ENCODE measurements at regions not wholly inside any gene's neighbourhood (a gene's known extent, or its start where the extent isn't known, plus 50 kb on each side); places are given as distances from the start of the nearest gene placed in this dataset.
"Not testable (repeated sequence)": the region's sequence is repeated elsewhere in the genome, so short reads cannot be mapped to it uniquely, and the experiment has no call there.

DNA sequence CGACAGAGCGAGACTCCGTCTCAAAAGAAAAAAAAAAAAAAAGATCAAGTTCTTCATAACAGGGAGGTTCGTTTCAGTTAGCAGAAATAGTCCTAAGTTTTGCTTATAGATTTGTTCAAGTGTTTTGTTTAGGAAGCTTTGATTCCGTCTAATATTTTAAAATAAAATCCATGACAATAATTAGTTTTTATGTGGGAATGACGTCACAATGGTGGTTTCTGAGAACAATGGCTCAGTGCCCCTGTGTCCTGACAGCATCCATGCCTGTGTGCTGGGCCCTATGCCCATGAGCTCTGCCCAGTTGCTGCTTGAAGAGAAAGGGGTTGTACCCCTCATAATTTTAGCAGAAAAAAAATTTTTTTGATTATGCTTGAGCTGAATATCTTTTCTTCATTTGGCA is 134.0 kb downstream of the SST start:
- DNase-seq (ENCODE audit: low spot score) = no peak

DNA sequence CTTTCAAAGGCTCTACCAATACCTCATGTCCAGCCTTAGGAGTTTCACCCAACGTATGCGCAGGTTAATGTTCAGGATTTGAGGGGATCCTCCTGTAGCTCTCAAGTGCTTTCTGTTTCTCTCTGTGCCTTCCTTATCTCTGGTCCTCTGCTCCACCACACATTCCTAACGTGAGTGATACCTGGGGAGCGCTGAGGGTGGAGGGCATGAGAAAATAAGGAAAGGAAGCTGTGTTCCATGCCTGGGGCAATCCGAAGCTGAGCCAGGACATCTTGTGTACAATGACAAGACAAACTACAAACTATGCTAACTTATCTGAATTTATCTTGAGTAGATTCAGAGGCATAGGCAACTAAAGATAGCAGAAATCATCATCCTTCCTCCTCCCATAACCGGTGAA is 136.4 kb downstream of the SST start:
- no peak for DNase-seq (ENCODE audit: low spot score)

DNA sequence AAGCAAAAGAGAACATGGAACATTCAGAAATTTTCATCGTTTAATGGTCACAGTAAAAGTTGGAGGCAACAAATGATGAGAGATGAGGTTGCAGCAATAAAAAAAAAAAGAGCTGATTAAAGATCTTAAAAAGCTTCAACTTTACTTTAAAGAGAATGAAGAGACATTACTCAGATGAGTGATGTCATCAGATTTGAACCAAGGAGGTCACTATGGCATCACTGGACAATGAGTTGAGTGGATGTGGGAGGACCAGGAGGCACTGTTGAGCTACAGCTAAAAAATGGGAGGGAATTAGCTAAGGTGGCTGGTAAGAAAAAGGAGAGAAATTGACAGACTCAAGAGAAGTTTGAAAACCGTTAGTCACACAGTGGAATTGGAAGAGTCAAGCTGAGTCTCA is 138.4 kb downstream of the SST start:
- DNase-seq (ENCODE audit: low spot score) = no peak

DNA sequence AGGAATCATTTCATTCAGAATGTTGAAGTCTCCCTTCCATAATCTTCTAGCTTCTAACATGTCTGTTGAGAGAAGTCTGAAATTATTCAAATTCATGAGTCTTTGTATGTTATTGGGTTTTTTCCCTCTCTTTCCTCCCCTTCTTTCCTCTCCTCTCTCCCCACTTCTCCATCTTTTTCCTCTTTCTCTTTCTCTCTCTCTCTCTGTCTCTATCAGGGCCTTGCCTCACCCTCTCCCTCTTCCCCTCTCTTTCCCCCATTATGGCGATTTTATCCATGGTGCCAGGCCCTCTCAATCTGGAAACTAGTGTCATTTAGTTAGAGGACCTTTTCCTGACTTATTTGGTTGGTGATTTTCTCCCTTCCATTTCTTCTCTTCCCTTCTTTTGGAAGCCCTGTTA is 147.3 kb downstream of the SST start:
- DNase-seq (ENCODE audit: low spot score) = no peak

DNA sequence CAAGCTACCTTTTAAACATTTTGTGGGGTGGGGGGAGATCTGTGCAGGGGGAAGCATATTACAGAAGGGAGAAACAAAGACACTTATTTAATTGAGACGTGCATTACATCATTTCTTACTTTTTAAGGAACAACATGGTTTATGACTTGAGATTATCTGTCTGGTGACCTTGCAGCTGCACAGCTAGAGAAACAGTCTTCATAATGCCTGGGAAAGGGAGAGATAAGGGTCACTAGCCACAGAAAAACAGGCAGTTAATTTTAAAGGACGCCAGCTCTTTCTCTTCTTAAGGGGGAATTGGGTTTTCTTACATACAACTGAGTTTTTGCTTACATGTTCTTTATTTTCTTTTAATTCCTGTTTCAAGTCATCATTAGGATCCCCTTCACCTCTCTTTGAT is 147.9 kb downstream of the SST start:
- DNase-seq (ENCODE audit: low spot score) = no peak

DNA sequence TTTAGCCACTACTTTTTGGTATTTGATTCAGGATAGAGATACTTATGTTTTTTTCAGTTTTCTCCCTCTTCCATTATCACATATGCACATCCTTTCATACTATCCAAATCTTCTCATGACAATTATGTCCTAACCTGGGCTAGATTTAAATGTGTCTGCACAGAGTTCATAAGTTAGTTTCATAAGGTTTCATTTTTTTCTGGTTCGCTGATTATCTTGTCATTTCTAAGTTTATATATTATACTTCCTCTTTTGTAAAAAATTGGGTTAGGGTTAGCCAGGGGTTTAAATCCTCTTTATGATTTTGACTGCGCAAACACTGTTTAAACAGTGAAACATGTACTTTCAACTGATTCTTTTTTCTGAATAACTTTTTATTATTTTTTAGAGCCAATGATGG is 148.6 kb downstream of the SST start:
- DNase-seq (ENCODE audit: low spot score) = no peak

DNA sequence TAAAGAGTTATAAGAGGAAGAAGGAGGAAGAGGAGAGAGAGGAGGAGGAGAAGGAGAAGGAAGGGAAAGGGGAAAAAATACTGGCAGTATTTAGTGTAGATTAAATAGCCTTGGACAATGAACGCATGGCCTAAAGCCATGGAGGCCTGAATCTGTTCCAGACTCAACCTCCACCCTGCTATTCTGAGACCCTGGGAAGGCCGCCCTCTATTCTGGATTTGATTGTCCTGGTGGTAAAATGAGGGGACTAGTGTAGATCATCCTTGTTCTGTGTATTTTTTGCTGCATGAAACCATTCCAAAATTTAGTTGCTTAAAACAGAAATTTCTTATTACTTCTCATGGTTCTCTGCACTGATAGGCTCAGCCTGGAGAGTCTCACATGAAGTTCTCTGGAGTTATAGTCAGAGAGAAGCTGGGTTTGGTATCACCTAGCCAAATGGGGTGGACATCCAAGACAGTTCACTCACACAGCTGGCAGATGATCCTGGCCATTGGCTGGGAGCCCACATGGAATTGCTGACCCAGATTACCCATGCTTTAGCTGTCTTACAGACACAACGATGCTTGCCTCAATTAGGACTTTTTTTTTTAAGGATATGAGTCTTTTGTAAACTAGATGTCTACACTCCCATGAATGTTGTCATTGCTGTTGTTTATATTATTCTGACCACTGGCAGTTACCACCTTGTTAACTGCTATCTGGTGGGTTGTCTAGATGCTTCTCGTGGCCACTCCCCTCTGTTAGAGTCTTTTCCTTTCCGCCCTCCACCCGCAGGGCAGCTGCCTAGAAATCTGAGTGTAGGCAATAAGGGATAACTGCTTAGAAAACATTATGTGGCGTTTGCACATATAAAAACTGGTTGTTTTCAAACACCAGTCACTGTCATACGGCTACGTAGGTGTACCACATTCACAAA is 149.9 kb downstream of the SST start:
- no peak for DNase-seq (ENCODE audit: low spot score)

DNA sequence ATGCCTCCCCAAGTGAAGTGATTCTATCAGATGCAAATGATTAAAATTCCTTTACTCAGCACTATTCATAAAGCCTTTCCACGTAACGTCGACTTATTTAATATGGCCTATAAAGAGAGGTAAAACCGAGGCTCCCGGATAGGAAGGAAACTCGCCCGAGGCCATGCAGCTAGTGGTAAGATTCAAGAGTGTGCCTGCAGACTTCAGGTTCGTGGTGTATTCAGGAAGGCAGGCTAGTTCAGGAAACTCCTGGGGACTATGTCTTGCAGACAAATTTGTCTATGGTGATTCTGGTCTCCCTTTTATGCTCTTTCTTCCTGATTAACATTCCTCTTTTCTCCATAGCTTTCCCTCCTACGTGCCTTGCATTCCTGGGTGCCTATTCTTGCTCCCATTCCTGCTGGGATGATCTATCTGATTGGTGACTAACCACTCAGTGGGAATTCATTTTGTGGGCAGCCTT is 150.7 kb downstream of the SST start:
- DNase-seq (ENCODE audit: low spot score) = no peak

DNA sequence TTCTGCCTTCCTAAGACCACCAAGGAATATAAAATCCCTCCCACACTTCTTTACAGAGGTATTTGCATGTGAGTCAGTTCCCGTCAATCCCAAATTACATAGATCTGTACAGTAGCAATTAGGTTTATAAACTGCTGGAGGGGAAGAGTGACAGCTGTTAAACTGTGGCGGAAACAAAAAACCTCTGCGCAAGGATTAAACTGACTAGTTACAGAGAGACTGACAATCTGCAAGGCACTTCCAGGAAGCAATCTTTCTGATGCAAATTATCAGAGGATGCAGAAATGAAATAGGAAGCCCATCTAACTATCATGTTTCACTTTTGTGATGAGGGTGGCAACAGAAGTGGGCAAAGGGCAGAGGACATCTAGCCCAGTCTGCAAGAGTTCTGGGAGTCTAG is 150.4 kb downstream of the RTP4 start:
- no peak for DNase-seq (ENCODE audit: low spot score)

DNA sequence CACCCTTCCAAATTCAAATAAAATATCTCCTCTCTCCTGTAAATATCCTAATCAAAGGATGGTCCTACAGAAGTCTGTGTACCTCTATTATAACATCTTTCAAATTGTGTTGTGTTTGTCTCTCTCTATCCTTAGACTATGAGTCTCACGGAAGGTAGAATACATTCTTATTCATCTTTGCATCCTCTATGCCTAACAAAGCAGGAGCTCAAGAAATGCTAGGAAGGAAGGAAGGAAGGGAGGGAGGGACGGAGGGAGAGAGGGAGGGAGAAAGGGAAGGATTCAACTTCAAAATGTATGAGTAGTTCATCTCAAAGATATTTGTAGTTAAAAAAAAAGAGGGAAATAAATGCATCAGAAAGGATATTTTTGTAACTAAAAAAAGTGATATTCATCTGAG is 150.0 kb downstream of the RTP4 start:
- DNase-seq (ENCODE audit: low spot score) = no peak

DNA sequence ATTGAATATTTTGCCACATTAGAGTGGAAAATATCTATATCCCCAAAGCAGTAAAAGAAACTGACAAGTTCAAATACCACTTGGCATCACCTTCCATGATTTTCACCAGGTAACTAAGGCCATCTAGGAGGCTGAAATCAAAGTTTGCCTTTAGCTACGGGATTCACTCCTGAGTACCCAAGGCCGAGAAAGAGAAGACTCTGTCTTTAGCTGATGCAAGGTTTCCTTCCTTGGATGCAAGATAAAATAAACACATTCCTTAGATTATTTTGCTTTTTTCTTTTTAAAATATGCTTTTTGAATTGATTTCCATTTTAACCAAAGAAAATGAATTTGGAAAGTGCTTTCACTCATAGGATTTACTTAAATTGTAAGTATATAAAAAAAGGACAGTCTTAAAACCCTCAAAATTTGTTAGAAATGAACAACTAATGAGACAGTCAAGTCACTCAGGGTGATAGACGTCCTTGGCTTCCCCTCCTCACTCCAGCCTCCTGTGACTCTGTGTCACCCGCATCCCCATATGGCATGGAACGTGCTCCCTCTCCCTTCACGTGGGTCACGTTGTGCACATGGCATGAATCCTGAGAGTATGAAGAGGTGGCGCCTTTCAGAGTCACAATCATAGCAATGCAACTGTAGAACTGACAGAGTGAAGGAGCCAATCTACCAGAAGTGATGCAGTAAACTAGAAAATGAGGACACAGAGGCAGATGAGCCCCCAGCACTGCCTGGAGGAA is 148.4 kb downstream of the RTP4 start:
- DNase-seq (ENCODE audit: low spot score) = no peak

DNA sequence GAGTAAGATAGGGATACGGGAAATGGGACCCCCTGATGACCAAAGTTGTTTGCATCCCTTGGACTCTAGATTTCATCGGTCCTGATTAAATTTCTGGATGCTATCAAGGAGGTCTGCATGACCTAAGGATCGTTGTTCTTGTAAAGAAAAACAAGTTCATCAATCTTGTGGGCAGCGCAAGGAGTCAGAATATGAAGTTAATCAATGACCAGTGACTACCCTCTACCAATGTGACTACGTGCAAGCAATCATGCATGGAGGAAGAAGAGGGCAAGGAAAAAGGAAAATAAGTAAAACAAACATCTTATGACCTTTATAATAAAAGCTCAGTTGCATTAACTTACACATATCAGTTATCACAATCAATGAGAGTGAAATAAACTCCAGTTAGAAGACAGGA is 139.7 kb downstream of the RTP4 start:
- no peak for DNase-seq (ENCODE audit: low spot score)

DNA sequence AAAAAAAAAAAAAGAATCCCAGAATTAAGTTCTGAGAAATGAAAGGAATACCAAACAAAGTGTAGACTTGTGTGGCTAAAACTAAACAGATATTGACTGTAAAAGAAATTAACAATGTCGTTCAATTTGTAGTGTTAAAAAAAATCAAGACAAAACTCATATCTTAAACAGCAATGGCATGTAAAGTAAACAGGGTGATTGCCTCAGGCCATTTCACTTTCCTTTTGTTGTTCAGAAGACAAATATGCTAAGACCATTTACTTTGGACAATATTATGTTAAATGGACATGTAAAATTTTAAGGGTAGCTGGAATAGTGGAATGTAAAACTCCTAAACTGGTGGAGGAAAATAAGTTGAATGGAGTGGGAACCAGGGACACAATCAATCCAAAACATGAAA is 139.1 kb downstream of the RTP4 start:
- no peak for DNase-seq (ENCODE audit: low spot score)

DNA sequence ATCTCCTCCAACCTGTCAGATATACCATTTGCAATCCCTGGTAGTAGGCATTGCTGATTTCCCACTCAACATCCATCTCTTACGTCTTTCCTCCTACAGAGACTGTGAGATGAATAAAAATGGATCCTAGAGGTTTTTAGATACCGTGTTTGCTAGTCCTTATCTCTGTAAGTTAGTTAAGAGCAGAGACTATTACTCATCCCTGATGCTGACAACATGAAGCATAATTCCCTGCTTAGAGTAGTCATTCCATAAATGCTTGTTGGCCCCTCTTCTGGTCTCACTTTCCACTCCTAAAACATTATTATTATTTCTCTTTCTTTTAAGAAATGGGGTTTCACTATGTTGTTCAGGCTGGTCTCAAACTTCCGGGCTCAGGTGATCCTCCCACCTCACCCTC is 136.2 kb downstream of the RTP4 start:
- DNase-seq (ENCODE audit: low spot score) = no peak

DNA sequence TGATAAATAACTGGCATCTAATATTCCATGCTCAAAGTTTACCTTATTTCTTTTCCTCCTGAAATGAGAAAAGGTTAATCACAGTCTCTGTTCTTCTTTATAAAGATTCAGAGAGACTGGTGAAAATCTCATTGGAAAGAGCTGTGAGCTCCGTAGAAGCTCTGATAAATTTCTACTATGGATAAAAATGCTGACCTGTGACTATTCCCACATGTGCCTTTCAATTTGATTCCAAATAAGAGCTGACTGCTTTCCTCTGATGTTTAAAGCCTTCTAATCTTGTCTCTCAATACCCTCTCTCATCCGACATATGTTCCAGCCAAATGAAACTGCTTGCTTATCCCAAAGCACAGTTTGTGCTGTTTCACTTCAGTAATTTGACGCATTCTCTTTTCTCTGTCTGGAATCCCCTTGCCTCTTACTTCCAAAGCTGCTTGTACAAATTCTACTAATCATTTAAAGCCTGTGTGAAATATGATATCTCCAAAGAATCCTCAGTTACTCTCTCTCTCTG is 130.1 kb downstream of the RTP4 start:
- DNase-seq (ENCODE audit: low spot score) = no peak

DNA sequence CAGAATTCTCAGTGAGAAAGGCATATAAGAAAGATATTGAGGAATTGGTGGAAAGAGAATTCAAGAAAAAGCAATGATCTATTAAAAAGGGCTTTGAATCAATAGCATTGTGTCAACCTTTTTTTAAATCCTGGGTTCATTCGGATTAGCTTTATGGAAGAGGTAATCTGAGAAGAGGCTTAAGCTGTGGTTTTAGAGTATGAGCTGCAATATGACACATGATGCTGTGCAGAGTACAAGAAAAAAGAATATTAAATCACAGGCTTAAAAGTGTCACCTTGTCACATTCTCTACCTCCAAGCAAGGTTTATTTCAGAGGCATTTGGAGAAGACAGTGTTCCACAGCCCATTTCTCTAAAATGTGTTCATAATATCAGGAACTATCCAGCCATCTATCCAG is 128.9 kb downstream of the RTP4 start:
- no peak for DNase-seq (ENCODE audit: low spot score)

DNA sequence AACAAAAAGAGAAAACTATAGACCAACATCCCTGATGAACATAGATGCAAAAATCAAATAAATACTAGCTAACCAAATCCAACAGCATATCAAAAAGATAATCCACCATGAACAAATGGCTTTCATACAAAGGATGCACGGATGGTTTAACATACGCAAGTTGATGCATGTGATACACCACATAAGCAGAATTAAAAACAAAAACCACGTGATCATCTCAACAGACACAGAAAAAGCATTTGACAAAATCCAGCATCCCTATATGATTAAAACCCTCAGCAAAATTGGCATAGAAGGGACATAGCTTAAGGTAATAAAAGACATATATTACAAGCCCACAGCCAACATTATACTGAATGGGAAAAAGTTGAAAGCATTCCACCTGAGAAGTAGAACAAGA is 125.9 kb downstream of the RTP4 start:
- not testable (repeated sequence) for DNase-seq (ENCODE audit: low spot score)

DNA sequence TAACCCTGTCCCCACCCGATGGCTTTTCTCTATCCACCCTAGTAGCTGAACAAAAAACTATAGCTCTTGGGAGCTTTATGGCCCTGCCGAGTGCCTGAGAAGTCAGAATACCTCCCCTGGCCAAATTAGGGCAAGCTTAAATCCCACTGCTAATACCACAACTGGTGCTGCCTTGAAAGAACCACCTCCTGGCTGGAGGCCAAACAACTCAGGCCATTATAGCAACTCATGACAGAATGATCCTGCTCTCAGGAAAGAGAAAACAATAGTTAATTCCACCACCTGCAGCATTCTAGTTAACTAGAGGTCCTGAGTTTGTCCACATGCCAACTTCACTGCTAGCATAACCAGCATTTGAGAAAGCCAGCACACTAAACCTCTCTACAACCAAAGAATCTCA is 123.2 kb downstream of the RTP4 start:
- no peak for DNase-seq (ENCODE audit: low spot score)

DNA sequence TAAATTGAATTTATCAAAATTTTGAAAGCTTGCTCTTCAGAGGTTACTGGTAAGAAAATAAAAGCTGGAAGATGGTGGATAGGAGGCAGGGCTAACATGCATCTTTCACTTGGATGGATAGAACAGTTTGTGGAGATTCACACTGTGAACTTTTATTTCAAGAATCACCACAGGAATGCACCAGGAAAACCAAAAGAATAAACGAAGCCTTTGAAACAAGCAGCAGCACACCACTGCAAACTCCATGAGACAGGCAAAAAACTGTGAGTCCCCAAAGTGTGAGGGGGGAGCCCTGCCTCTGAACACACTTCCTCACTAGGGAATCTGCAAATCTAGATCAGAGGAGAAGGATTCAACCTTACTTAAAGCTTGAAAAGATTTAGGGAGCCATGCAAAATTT is 122.2 kb downstream of the RTP4 start:
- no peak for DNase-seq (ENCODE audit: low spot score)

DNA sequence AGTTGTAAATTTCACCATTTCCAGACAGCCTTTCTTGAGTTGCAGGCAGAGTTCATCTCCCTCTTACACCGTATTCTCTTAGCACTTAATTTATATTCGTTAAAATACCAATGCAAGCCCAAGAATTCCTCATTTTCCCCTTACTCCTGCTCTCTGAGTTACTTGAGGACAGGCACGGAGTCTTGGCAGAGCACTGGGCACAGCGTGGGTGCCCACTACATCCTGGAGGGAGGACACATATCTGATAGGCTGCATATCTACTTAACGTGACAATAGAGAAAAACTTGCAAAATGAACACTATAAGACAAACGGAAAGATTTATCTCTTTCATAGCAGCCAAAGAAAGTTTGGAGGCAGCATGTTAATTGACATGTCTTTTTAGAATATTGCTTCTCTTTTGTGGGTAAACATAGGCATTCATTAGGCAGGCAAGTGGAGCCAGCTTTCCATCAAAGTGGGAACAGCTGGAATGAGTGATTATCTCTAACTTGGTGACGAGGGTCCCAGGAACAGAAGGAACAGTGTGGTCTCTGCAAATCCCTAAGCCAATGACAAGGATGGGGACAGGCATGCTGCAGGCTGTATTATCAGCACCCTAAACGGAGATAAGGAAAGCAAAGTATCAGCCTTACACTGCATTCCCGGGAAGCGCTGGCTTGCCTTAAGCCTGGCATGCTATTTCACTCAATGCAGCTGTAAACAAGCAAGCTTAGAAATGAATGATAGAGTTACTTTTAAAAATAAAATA is 116.5 kb downstream of the RTP4 start:
- DNase-seq (ENCODE audit: low spot score) = no peak

DNA sequence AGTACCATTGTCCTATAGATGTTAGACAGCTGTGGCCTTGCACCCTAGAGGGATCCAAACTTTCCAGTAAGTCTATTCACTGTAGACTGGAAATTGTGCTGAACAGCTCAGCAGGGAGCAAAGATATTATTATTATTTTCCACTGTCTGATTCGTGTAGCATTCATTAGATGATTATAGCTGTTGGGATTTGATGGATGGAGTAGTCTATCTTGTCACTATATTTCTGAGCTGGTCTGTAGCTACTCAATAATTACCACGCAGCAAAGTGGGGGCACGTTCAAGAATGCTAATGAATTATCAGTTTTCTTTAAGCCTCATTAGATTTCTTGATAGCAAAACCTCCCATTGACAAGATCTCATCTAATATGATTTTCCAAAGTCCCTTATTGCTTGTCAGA is 113.2 kb downstream of the RTP4 start:
- no peak for DNase-seq (ENCODE audit: low spot score)

DNA sequence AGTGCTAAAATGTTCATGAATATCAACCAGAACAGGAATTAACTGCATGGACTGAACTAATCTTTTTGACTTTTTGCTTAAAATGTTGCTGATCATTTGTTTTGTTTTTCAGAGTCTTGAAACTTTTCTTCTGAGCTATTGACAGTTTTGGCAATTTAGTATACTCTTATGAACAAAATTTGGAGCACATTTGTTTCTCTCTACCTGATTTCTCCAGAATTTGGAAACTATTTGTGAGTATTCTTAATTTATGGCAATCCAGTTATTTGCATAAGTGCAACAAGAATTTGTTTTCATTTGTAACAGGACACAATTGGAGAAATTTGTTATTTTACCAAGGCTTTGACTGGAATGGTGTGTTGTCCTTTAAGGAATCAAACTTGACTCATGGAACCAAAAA is 107.4 kb downstream of the RTP4 start:
- DNase-seq (ENCODE audit: low spot score) = not testable (repeated sequence)

All from HuH-7.5 (cell line).